Umbilical cord (tissue), 1 donor: ENCODE measurements at regions not wholly inside any gene's neighbourhood (a gene's known extent, or its start where the extent isn't known, plus 50 kb on each side); places are given as distances from the start of the nearest gene placed in this dataset.
"Not testable (repeated sequence)": the region's sequence is repeated elsewhere in the genome, so short reads cannot be mapped to it uniquely, and the experiment has no call there.

Experiments
- DNase-seq: peaks from one replicate; pipeline ENCODE4 v3.0.0-alpha.2; 2015; ENCODE audit warnings: low spot score

DNA sequence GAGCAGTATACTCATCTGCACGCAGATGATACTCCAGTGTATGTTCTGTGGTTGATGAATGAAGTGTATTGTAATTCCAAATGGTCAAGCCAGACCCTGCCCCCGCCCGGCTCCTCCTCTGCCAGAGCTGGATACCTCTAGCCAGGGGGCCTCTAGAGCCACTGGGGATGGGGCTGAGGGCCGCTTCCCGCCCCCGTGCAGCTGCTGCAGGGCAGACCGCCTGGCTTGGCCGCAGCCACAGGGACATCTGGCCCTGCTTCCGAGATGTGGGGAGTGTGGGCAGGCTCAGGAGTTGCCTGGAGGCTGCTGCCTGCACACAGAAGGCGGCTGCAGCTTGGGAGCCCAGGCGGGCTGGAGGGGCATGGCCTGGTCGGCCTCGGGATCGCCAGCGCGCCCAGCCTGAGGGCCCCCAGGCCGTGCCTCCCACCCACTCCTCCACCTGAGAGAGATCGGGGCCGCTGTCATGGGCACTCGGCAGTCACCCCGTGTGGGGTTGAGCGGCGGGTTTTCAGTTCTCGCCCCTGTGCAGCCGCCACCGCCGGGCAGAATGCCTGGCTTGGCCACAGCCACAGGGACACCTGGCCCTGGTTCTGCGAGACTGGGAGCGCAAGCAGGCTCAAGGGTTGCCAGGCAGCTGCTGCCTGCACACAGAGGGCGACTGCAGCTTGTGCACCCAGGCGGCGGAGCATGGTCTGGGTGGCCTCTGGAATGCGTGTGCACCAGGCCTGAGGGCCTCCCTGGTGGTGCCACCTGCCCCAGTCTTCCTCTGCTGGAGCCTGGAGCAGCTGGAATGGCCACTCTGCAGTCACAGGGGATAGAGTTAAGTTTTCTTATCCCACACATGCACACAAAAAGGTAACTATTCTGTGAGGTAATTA lies 1643.7 kb downstream of the SPATA31A7 start:
- DNase-seq, result not testable (repeated sequence)

DNA sequence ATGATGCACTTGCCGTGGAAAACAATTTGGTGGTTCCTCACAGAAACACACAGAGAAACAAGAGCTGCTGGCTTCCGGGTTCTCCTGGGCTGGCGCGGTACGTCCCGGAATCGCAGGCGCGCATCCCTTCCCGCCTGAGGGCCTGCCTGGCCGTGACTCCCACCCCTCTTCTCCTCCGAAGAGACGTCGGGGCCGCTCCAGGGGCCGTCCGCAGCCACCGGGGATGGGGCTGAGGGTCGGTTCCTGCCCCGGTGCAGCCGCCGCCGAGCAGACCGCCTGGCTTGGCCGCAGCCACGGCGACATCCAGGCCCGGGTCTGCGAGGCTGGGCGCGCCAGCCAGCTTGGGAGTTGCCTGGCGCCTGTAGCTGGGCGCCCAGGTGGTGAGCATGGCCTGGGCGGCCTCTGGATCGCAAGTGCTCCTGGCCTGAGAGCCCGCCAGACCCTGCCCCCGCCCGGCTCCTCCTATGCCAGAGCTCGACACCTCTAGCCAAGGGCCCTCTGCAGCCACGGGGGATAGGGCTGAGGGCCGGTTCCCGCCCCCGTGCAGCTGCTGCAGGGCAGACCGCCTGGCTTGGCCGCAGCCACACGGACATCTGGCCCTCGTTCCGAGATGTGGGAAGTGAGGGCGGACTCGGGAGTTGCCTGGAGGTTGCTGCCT lies 1647.5 kb downstream of the SPATA31A7 start:
- not testable (repeated sequence) for DNase-seq

DNA sequence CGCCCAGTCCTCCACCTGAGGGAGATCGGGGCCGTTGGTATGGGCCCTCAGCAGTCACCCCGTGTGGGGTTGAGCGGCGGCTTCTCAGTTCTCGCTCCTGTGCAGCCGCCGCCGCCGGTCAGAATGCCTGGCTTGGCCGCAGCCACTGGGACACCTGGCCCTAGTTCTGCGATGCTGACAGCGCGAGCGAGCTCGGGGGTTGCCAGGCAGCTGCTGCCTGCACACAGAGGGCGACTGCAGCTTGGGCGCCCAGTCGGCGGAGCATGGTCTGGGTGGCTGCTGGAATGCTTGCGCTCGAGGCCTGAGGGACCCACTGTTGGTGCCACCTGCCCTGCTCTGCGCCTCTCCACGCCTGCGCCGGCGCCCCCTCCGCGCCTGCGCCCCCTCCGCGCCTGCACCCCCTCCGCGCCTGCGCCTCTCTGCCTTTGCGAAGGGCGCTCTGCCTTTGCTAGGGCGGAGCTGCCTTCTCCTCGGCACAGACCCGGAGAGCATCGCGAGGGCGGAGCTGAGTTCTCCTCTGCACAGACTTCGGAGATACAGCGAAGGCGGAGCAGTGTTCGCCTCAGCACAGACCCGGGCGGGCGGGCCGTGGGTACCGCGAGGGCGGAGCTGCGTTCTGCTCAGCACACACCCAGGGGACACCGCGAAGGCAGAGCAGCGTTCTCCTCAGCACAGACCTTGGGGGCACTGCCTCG lies 1648.3 kb downstream of the SPATA31A7 start:
- DNase-seq, result peak; percentile 93

DNA sequence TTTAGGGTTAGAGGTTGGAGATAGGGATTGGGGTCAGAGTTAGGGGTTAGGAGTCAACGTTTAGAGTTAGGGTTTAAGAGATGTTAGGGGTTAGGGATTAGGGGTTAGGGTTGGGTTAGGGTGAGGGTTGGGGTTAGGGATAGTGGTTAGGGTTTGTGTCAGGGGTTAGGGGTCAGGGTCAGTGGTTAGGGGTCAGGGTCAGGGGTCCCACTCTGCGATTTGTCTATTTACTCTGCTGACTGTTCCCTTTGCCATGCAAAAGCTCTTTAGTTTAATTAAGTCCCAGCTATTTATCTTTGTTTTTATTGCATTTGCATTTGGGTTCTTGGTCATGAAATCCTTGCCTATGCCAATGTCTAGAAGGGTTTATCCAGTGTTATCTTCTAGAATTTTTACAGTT lies 1649.3 kb downstream of the SPATA31A7 start:
- not testable (repeated sequence) for DNase-seq

- not testable (repeated sequence) for DNase-seq
Observed at GRCh38 chr9:62843145-62843544, 1653.3 kb downstream of the SPATA31A7 start.

DNA sequence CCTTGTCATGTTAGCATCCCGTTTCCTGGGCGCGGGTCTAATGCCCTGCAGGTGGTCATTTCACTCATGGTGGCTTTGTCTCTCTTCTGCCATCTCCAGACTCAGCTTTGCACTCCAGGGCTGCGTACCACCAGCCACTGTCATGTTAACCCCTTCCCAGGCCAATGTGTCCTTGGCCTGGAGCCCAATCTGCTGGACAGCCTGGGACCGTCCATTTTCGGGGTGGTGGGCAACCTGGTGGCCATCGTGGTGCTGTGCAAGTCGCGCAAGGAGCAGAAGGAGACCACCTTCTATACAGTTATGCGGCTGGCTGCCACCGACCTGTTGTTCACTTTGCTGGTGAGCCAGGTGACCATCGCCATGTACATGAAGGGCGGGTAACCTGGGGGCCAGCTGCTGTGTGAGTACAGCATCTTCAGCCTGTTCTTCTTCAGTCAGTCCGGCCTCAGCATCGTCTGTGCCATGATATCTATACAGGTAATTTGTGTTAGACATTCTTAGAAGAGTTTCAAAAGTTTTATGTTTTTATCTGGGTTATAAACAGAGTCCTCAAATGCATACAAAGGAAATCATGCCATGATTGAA lies 1654.0 kb downstream of the SPATA31A7 start:
- DNase-seq, result not testable (repeated sequence)

DNA sequence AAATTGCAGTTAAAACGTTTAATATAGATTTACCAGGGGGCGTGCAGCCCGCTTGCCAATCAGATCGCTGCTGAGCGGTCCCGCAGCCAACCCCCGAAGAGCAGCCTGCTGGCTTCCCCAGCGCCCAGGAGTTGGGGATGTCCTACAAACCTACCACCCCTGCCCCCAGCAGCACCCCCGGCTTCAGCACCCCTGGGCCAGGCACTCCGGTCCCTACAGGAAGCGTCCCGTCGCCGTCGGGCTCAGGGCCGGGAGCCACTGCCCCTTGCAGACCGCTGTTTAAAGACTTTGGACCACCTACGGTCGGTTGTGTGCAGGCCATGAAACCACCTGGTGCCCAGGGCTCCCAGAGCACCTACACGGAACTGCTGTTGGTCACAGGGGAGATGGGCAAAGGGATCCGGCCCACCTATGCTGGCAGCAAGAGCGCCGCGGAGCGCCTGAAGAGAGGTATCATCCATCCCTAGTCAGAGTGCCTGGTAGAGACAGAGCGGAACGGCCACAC lies 1654.9 kb downstream of the SPATA31A7 start:
- DNase-seq, result not testable (repeated sequence)

DNA sequence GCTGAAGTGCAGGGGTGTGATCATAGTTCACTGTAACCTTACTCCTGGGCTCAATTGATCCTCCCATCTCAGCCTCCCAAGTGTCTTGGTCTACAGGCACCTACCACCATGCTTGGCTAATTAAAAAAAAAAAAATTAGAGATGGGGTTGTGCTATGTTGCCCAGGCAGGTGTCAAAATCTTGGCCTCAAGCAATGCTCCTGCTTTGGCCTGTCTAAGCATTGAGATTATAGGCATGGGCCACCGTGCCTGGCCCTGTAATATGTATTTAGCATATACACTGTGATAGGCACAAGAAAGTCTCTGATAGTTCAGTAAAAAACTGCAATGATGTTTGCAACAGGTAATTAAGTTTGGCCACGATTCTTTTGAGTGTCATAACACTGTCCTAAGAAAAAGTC lies 1658.4 kb downstream of the SPATA31A7 start:
- not testable (repeated sequence) for DNase-seq

DNA sequence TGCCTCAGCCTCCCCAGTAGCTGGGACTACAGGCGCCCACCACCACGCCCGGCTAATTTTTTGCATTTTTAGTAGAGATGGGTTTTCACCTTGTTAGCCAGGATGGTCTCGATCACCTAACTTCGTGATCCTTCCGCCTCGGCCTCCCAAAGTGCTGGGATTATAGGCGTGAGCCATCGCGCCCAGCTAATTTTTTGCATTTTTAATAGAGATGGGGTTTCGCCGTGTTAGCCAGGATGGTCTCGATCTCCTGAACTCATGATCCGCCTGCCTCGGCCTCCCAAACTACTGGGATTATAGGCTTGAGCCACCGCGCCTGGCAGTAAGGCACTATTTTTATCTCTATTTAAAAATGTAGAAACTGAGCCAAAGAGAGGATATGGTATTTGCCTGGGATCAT lies 1660.2 kb downstream of the SPATA31A7 start:
- DNase-seq, result not testable (repeated sequence)

DNA sequence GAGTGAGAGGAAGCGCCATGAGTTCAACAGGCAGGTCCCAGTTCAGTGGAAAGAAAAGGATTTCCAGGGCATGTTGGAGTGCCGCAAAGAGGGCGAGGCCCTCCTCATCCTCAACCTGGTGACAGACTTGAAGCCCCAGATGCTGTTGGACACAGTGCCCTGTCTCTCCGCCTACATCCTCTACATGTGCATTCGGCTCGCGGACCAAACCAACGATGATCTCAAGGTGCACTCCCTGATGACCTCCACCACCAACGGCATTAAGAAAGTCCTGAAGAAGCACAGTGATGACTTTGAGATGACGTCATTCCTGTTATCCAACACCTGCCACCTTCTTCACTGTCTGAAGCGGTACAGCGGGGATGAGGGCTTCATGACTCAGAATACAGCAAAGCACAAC lies 1667.4 kb downstream of the SPATA31A7 start:
- DNase-seq, result not testable (repeated sequence)

DNA sequence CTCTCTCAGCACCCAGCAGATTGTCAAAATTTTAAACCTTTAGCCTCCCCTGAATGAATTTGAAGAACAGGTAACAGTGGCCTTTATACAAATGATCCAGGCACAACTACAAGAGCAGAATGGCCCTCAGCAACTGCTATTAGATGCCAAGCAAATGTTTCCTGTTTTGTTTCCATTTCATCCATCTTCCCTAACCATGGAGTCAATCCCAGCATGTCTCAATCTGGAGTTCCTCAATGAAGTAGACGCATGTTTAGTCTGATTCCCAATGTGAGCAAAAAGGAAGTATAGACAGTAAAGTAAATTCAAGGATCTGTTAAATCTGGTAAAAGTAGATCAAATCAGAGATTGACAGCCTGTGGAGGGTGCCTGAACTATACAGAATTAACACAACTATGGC lies 1668.4 kb downstream of the SPATA31A7 start:
- DNase-seq, result not testable (repeated sequence)

- not testable (repeated sequence) for DNase-seq
Observed at GRCh38 chr9:62860939-62861860, 1671.4 kb downstream of the SPATA31A7 start.

GRCh38 chr9:62862180-62862579 lies 1672.3 kb downstream of the SPATA31A7 start:
- not testable (repeated sequence) for DNase-seq

DNA sequence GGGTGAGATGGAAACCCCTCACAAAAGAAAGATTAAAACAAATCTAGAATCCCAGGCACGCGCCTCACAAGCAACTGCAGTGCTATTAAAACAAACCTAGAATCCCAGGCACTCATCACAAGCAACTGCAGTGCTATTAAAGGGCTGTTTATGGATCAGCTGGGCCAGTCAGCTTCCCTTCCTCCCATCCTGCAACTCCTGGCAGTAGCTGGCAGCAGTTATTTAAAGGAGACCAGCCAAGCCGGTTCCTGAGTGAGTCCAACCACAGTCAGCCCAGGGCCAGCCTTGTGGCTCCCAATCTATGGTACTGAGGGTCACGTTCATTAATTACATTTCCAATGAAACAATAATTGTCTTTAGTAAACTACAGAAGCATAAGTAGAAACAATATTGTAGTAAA lies 1673.5 kb downstream of the SPATA31A7 start:
- DNase-seq, result peak; percentile 29

GRCh38 chr9:62863867-62864266 lies 1674.0 kb downstream of the SPATA31A7 start:
- DNase-seq, result not testable (repeated sequence)

DNA sequence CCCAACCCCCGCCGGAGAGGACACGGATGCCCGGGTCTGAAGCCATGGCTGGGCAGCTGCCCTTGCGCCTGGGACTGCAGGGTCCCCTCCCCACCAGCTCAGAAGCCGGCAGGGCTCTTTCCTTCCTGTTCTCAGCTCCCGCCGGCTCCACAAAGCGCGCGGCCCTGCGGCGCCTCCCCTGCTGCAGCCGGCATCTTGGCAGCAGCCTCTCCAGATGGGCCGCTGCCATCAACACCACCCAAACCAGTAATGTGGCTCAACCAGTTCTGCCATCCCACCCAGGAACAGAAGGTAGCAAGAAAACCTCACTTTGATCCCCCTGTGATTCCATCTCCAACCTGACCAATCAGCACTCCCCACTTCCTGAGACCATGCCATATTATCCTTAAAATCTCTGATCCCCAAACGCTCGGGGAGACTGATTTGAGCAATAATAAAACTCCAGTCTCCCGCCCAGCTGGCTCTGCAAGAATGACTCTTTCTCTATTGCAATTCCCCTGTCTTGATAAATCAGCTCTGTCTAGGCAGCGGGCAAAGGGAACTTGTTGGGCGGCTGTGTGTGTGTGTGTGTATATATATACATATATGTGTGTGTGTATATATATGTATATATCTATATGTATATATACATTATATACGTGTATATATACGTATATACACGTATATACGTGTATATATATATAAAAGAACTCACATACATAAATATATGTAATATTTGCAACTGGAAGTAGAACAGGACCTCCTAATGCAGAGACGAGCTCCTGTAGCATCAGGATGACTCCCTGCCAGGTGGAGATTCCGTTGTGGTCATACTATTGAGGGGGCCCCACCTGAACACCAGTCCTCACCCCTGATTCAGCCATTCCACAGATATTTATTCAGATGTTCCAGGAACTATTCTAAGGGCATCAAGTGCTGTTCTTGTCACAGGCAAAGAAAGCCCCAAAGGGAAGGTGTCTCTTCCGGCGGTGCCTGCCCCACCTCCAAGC lies 1674.9 kb downstream of the SPATA31A7 start:
- peak; percentile 74 for DNase-seq

GRCh38 chr9:62869061-62869460 lies 1679.2 kb downstream of the SPATA31A7 start:
- DNase-seq, result not testable (repeated sequence)

GRCh38 chr9:62871765-62872164 lies 1681.9 kb downstream of the SPATA31A7 start:
- DNase-seq, result peak; percentile 75

GRCh38 chr9:62874213-62874612 lies 1684.4 kb downstream of the SPATA31A7 start:
- not testable (repeated sequence) for DNase-seq
